SK-N-SH (cell line): ENCODE measurements at regions not wholly inside any gene's neighbourhood (a gene's known extent, or its start where the extent isn't known, plus 50 kb on each side); places are given as distances from the start of the nearest gene placed in this dataset.

Experiments
- GABPA ChIP-seq: IDR thresholded peaks from 2 replicates; pipeline ENCODE4 v1.4.0; 2012; ENCODE audit warnings: low read depth, mild to moderate bottlenecking
- JUND ChIP-seq: IDR thresholded peaks from 2 replicates; pipeline ENCODE4 v1.4.0; 2012
- POLR2AphosphoS5 ChIP-seq: IDR thresholded peaks from 2 replicates; pipeline ENCODE4 v1.6.1; 2012; ENCODE audit warnings: low read depth, low read length
- RXRA ChIP-seq: IDR thresholded peaks from 2 replicates; pipeline ENCODE4 v1.4.0; 2012; ENCODE audit warnings: low read depth, mild to moderate bottlenecking, borderline replicate concordance
- TF ChIP-seq, protein P1 (sequence below): IDR thresholded peaks from 2 replicates; pipeline ENCODE4 v1.4.0; 2012; ENCODE audit warnings: low read depth, borderline replicate concordance
- TF ChIP-seq, protein P2 (sequence below): fragments of 200-600 bp; sonication (generic); IDR thresholded peaks from 2 replicates; pipeline ENCODE4 v1.6.1; 2017; ENCODE audit warnings: antibody characterized with exemption, mild to moderate bottlenecking, moderate library complexity
- TF ChIP-seq, protein P3 (sequence below): IDR thresholded peaks from 2 replicates; pipeline ENCODE4 v1.4.0; 2012; ENCODE audit warnings: low read depth, borderline replicate concordance
- TF ChIP-seq, protein P4 (sequence below): IDR thresholded peaks from 2 replicates; pipeline ENCODE4 v1.6.1; 2012; ENCODE audit warnings: mild to moderate bottlenecking, low read depth, low read length, moderate library complexity
- TF ChIP-seq, protein P5 (sequence below): IDR thresholded peaks from 2 replicates; pipeline ENCODE4 v1.4.0; 2012; ENCODE audit warnings: low read depth

GRCh38 chr20:57043091-57043490 is 223.3 kb downstream of the BMP7 start:
- TF ChIP-seq, protein P1, sequence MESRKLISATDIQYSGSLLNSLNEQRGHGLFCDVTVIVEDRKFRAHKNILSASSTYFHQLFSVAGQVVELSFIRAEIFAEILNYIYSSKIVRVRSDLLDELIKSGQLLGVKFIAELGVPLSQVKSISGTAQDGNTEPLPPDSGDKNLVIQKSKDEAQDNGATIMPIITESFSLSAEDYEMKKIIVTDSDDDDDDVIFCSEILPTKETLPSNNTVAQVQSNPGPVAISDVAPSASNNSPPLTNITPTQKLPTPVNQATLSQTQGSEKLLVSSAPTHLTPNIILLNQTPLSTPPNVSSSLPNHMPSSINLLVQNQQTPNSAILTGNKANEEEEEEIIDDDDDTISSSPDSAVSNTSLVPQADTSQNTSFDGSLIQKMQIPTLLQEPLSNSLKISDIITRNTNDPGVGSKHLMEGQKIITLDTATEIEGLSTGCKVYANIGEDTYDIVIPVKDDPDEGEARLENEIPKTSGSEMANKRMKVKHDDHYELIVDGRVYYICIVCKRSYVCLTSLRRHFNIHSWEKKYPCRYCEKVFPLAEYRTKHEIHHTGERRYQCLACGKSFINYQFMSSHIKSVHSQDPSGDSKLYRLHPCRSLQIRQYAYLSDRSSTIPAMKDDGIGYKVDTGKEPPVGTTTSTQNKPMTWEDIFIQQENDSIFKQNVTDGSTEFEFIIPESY: no peak
- TF ChIP-seq, protein P2, sequence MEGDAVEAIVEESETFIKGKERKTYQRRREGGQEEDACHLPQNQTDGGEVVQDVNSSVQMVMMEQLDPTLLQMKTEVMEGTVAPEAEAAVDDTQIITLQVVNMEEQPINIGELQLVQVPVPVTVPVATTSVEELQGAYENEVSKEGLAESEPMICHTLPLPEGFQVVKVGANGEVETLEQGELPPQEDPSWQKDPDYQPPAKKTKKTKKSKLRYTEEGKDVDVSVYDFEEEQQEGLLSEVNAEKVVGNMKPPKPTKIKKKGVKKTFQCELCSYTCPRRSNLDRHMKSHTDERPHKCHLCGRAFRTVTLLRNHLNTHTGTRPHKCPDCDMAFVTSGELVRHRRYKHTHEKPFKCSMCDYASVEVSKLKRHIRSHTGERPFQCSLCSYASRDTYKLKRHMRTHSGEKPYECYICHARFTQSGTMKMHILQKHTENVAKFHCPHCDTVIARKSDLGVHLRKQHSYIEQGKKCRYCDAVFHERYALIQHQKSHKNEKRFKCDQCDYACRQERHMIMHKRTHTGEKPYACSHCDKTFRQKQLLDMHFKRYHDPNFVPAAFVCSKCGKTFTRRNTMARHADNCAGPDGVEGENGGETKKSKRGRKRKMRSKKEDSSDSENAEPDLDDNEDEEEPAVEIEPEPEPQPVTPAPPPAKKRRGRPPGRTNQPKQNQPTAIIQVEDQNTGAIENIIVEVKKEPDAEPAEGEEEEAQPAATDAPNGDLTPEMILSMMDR: no peak
- no peak for TF ChIP-seq RXRA
- TF ChIP-seq, protein P3, sequence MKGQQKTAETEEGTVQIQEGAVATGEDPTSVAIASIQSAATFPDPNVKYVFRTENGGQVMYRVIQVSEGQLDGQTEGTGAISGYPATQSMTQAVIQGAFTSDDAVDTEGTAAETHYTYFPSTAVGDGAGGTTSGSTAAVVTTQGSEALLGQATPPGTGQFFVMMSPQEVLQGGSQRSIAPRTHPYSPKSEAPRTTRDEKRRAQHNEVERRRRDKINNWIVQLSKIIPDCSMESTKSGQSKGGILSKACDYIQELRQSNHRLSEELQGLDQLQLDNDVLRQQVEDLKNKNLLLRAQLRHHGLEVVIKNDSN: no peak
- no peak for TF ChIP-seq GABPA
- no peak for TF ChIP-seq POLR2AphosphoS5
- TF ChIP-seq, protein P4, sequence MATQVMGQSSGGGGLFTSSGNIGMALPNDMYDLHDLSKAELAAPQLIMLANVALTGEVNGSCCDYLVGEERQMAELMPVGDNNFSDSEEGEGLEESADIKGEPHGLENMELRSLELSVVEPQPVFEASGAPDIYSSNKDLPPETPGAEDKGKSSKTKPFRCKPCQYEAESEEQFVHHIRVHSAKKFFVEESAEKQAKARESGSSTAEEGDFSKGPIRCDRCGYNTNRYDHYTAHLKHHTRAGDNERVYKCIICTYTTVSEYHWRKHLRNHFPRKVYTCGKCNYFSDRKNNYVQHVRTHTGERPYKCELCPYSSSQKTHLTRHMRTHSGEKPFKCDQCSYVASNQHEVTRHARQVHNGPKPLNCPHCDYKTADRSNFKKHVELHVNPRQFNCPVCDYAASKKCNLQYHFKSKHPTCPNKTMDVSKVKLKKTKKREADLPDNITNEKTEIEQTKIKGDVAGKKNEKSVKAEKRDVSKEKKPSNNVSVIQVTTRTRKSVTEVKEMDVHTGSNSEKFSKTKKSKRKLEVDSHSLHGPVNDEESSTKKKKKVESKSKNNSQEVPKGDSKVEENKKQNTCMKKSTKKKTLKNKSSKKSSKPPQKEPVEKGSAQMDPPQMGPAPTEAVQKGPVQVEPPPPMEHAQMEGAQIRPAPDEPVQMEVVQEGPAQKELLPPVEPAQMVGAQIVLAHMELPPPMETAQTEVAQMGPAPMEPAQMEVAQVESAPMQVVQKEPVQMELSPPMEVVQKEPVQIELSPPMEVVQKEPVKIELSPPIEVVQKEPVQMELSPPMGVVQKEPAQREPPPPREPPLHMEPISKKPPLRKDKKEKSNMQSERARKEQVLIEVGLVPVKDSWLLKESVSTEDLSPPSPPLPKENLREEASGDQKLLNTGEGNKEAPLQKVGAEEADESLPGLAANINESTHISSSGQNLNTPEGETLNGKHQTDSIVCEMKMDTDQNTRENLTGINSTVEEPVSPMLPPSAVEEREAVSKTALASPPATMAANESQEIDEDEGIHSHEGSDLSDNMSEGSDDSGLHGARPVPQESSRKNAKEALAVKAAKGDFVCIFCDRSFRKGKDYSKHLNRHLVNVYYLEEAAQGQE: no peak
- TF ChIP-seq JUND: no peak
- TF ChIP-seq, protein P5, sequence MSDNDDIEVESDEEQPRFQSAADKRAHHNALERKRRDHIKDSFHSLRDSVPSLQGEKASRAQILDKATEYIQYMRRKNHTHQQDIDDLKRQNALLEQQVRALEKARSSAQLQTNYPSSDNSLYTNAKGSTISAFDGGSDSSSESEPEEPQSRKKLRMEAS: no peak
